IMR-90 (cell line): ENCODE measurements at regions not wholly inside any gene's neighbourhood (a gene's known extent, or its start where the extent isn't known, plus 50 kb on each side); places are given as distances from the start of the nearest gene placed in this dataset.

Experiments used
- ATAC-seq: fragments of 200-7000 bp; cut with Tn5 transposase; 2 replicates; pipeline ENCODE4 v1.9.1; 2020; ENCODE audit warnings: low read depth, mild to moderate bottlenecking, moderate library complexity
- BruUV-seq: library from RNA; stranded (reverse); fragments of 400-500 nt; replicated peaks from 2 replicates; lab custom pipeline; 2021; lab: Mats Ljungman, UMichigan
- CTCF ChIA-PET: fragments of 300-600 bp; formaldehyde crosslinking; extraction: SDS; loops from one replicate; lab custom pipeline; 2021; ENCODE audit warnings: antibody characterized with exemption; lab: Yijun Ruan, JAX
- POLR2A ChIA-PET: fragments of 300-600 bp; sonication (Branson Sonifier 250); formaldehyde crosslinking; loops from one replicate; lab custom pipeline; 2022; ENCODE audit warnings: antibody characterized with exemption; ENCODE audit not compliant: unreplicated experiment; lab: Charles Lee
- DNase-seq: peaks from one replicate; pipeline ENCODE4 v3.0.0; 2013
- H2AFZ ChIP-seq: replicated peaks from 2 replicates; pipeline ENCODE3; 2013; ENCODE audit warnings: low read length, mild to moderate bottlenecking; ENCODE audit not compliant: poor library complexity
- H2AK5ac ChIP-seq: 2 replicates; pipeline ENCODE4 v1.6.1; 2013; ENCODE audit warnings: low read depth, low read length, inconsistent platforms
- H2AK9ac ChIP-seq: replicated peaks from 2 replicates; pipeline ENCODE3; 2013; ENCODE audit warnings: mild to moderate bottlenecking, low read depth, low read length, moderate library complexity; ENCODE audit not compliant: poor library complexity
- H2BK120ac ChIP-seq: 2 replicates; pipeline ENCODE4 v1.6.1; 2013; ENCODE audit warnings: low read depth, low read length, inconsistent platforms
- H2BK15ac ChIP-seq: 3 replicates; pipeline ENCODE4 v1.6.1; 2013; ENCODE audit warnings: low read depth, low read length, inconsistent platforms
- H2BK20ac ChIP-seq: 2 replicates; pipeline ENCODE4 v1.6.1; 2013; ENCODE audit warnings: low read depth, mild to moderate bottlenecking, inconsistent platforms, low read length, moderate library complexity
- H2BK5ac ChIP-seq: 2 replicates; pipeline ENCODE4 v1.6.1; 2013; ENCODE audit warnings: mild to moderate bottlenecking, low read depth, low read length, inconsistent platforms; ENCODE audit not compliant: poor library complexity, severe bottlenecking
- H3K14ac ChIP-seq: replicated peaks from 2 replicates; pipeline ENCODE4 v1.6.1; 2013; ENCODE audit warnings: low read depth, low read length, inconsistent platforms
- H3K18ac ChIP-seq: 2 replicates; pipeline ENCODE4 v1.6.1; 2013; ENCODE audit warnings: low read depth, low read length, control low read depth
- H3K23ac ChIP-seq: 2 replicates; pipeline ENCODE4 v1.6.1; 2013; ENCODE audit warnings: low read depth, low read length, inconsistent platforms
- H3K27ac ChIP-seq: 2 replicates; pipeline ENCODE4 v1.5.1; 2013; ENCODE audit warnings: mild to moderate bottlenecking, control low read depth, low read length; ENCODE audit not compliant: insufficient read depth
- H3K27me3 ChIP-seq: 2 replicates; pipeline ENCODE4 v1.6.1; 2013; ENCODE audit warnings: low read length; ENCODE audit not compliant: control insufficient read depth, insufficient read depth
- H3K36me3 ChIP-seq: 2 replicates; pipeline ENCODE4 v1.6.1; 2013; ENCODE audit warnings: low read length, mixed read lengths; ENCODE audit not compliant: control insufficient read depth, insufficient read depth
- H3K4ac ChIP-seq: 2 replicates; pipeline ENCODE4 v1.6.1; 2013; ENCODE audit warnings: low read depth, low read length, inconsistent platforms
- H3K4me1 ChIP-seq: 2 replicates; pipeline ENCODE4 v1.6.1; 2013; ENCODE audit warnings: low read length, mixed read lengths; ENCODE audit not compliant: control insufficient read depth, insufficient read depth
- H3K4me2 ChIP-seq: 2 replicates; pipeline ENCODE4 v1.6.1; 2013; ENCODE audit warnings: low read depth, mild to moderate bottlenecking, control low read depth, low read length, moderate library complexity
- H3K4me3 ChIP-seq: 2 replicates; pipeline ENCODE4 v1.5.1; 2013; ENCODE audit warnings: low read depth, mild to moderate bottlenecking, control low read depth, low read length, moderate library complexity; ENCODE audit not compliant: insufficient read depth
- H3K56ac ChIP-seq: 2 replicates; pipeline ENCODE4 v1.6.1; 2013; ENCODE audit warnings: low read length, inconsistent platforms; ENCODE audit not compliant: insufficient read depth; ENCODE audit errors: extremely low read depth
- H3K79me1 ChIP-seq, 2 experiments: 2 replicates each; pipeline ENCODE4 v1.6.1; 2013; ENCODE audit warnings: low read length in 2 of 2, inconsistent platforms in 1 of 2, low read depth in 1 of 2
- H3K9ac ChIP-seq: 2 replicates; pipeline ENCODE4 v1.6.1; 2013; ENCODE audit warnings: low read depth, low read length, control low read depth
- H3K9me1 ChIP-seq: 2 replicates; pipeline ENCODE4 v1.6.1; 2013; ENCODE audit warnings: low read length, inconsistent platforms; ENCODE audit not compliant: insufficient read depth
- H3K9me3 ChIP-seq: 2 replicates; pipeline ENCODE4 v1.6.1; 2013; ENCODE audit warnings: low read length; ENCODE audit not compliant: control insufficient read depth, insufficient read depth
- H4K20me1 ChIP-seq: 2 replicates; pipeline ENCODE4 v1.6.1; 2013; ENCODE audit warnings: low read length, inconsistent platforms; ENCODE audit not compliant: insufficient read depth
- H4K5ac ChIP-seq: 2 replicates; pipeline ENCODE4 v1.6.1; 2013; ENCODE audit warnings: mild to moderate bottlenecking, low read depth, low read length, control low read depth
- H4K8ac ChIP-seq, 2 experiments: 2 replicates each; pipeline ENCODE4 v1.6.1; 2013; ENCODE audit warnings: low read depth in 2 of 2, low read length in 2 of 2, control low read depth in 1 of 2, inconsistent platforms in 1 of 2
- H4K91ac ChIP-seq: 2 replicates; pipeline ENCODE4 v1.6.1; 2013; ENCODE audit warnings: low read depth, low read length, inconsistent platforms; ENCODE audit not compliant: insufficient read depth
- CEBPB ChIP-seq: IDR thresholded peaks from 2 replicates; pipeline ENCODE4 v1.6.1; 2012; ENCODE audit warnings: low read depth, low read length, improper control_type of control experiment
- CTCF ChIP-seq: conservative IDR thresholded peaks from 2 replicates; pipeline ENCODE4 v1.5.1; 2012; ENCODE audit warnings: mild to moderate bottlenecking, low read depth, low read length, improper control_type of control experiment
- FOS ChIP-seq: fragments of 150-350 bp; IDR thresholded peaks from 2 replicates; pipeline ENCODE4 v1.6.1; 2016; ENCODE audit warnings: low read depth, low read length
- MXI1 ChIP-seq: IDR thresholded peaks from 2 replicates; pipeline ENCODE4 v1.6.1; 2012; ENCODE audit warnings: low read depth, mild to moderate bottlenecking, low read length, moderate library complexity, borderline replicate concordance
- POLR2A ChIP-seq: IDR thresholded peaks from 2 replicates; pipeline ENCODE4 v1.6.1; 2012; ENCODE audit warnings: mild to moderate bottlenecking, low read depth, low read length
- WGBS, 2 experiments: methylation state at CpG; one replicate each; pipeline versions ENCODE4 v1.1.5 to v1.1.7; 2013; ENCODE audit warnings: missing lambda C conversion rate in 2 of 2; ENCODE audit not compliant: insufficient read length in 1 of 2; ENCODE audit errors: extremely low coverage in 2 of 2; 5-methylcytosine and 5-hydroxymethylcytosine counted together
- dilution Hi-C: fragments of 300-500 bp; cut with HindIII; formaldehyde crosslinking; loops from one replicate; pipeline ENCODE4 v1.14.3; 2018; ENCODE audit warnings: low sequenced_read_pairs; ENCODE audit not compliant: unreplicated experiment
- in situ Hi-C: fragments of 300-500 bp; cut with MboI; formaldehyde crosslinking; loops from 3 replicates; pipeline ENCODE4 v1.14.3; 2019; ENCODE audit warnings: low sequenced_read_pairs, inconsistent platforms, mixed read lengths
- intact Hi-C: fragments of 100-400 bp; cut with micrococcal nuclease; formaldehyde crosslinking; loops from 2 replicates; pipeline ENCODE4 v1.10.0; 2022

- Histone ChIP-seq H2AK5ac (peak overlapping the region; percentile 76), H4K5ac (no peak overlapping the region), H3K56ac (no peak overlapping the region), H4K20me1 (no peaks in the 10 kb centered on the region), H2BK15ac (peak overlapping the region; percentile 87; the same call in 1 of the 3 replicates), H3K27ac (no peak overlapping the region), H3K9me3 (no peaks in the 10 kb centered on the region), H2AFZ (peak overlapping the region; percentile 11), H3K14ac (no peak overlapping the region; the same call in 1 of the 2 replicates), H2BK20ac (peak overlapping the region; percentile 82), H3K79me1 (no peaks in the 10 kb centered on the region), H3K36me3 (no peaks in the 10 kb centered on the region), H3K4me1 (peaks cover 14% of the 10 kb centered on the region), H3K9ac (no peak overlapping the region), H3K23ac (no peak overlapping the region), H3K9me1 (peaks cover 11% of the 10 kb centered on the region), H4K91ac (peak overlapping the region; percentile 48), H4K8ac (0 out of 4 replicates have a peak overlapping the region, but pooled peaks of 1 of the 2 experiments have one; percentile 2), H3K18ac (no peak overlapping the region), H2BK5ac (no peak overlapping the region), H3K4me3 (no peak overlapping the region), H2AK9ac (peak overlapping the region; percentile 25), H2BK120ac (peak overlapping the region; percentile 67), H3K27me3 (no peaks in the 10 kb centered on the region), H3K4ac (peak overlapping the region; percentile 29), H3K4me2 (no peak overlapping the region)
- BruUV-seq, result no TSS peak
- ATAC-seq (no peak), DNase-seq (no peak)
- intact Hi-C loops, result no loop called here
- TF ChIP-seq POLR2A (no peak), CTCF (no peak), MXI1 (no peak), CEBPB (no peak), FOS (no peak)
- CTCF ChIA-PET, result interaction anchor here (0.5 kb wide), 1 partner anchor 158 kb away, joined by 3 read pairs; no protein-coding TSS in a partner anchor
- no CpG with 5 or more reads among the region's 7 CpGs for WGBS, 2 experiments
- dilution Hi-C loops, result no loop called here
- in situ Hi-C loops, result no loop called here
- POLR2A ChIA-PET, result no interaction called here
These were observed 279.8 kb upstream of the ZNF32 start for GRCh38 chr10:43928425-43928968.
